HCT116 (cell line): ENCODE measurements at regions not wholly inside any gene's neighbourhood (a gene's known extent, or its start where the extent isn't known, plus 50 kb on each side); places are given as distances from the start of the nearest gene placed in this dataset.

ENCODE experiments used
- CBX3 ChIP-seq: IDR thresholded peaks from 2 replicates; pipeline ENCODE4 v1.6.1; 2012; ENCODE audit warnings: low read depth
- ELF1 ChIP-seq: IDR thresholded peaks from 2 replicates; pipeline ENCODE4 v1.6.1; 2012; ENCODE audit warnings: low read depth, borderline replicate concordance
- EZH2phosphoT487 ChIP-seq: fragments of 200-600 bp; IDR thresholded peaks from 2 replicates; pipeline ENCODE4 v1.6.1; 2018; ENCODE audit warnings: antibody characterized with exemption, borderline replicate concordance
- JUND ChIP-seq: IDR thresholded peaks from 2 replicates; pipeline ENCODE4 v1.6.1; 2012
- POLR2A ChIP-seq: IDR thresholded peaks from 2 replicates; pipeline ENCODE4 v1.7.0; 2011; ENCODE audit warnings: borderline replicate concordance; ENCODE audit not compliant: insufficient read depth, insufficient read length; ENCODE audit errors: extremely low read depth
- POLR2AphosphoS5 ChIP-seq: IDR thresholded peaks from 2 replicates; pipeline ENCODE4 v1.6.1; 2011; ENCODE audit warnings: mild to moderate bottlenecking, low read depth, low read length, moderate library complexity
- RAD21 ChIP-seq: IDR thresholded peaks from 2 replicates; pipeline ENCODE4 v1.6.1; 2012; ENCODE audit warnings: low read depth, mild to moderate bottlenecking
- SP1 ChIP-seq: IDR thresholded peaks from 2 replicates; pipeline ENCODE4 v1.6.1; 2012; ENCODE audit warnings: low read depth
- YY1 ChIP-seq: IDR thresholded peaks from 2 replicates; pipeline ENCODE4 v1.6.1; 2011; ENCODE audit warnings: low read length, low read depth, moderate library complexity, mild to moderate bottlenecking; ENCODE audit not compliant: insufficient replicate concordance; ENCODE audit errors: extremely low read depth
- TF ChIP-seq, protein P1 (sequence below), 3 experiments: fragments of 200-600 bp in 1 of 3; sonication (generic) in 1 of 3; IDR thresholded peaks in 2 of 3; conservative IDR thresholded peaks in 1 of 3; 2 replicates each; pipeline ENCODE4 v1.5.1; 2012 to 2017; ENCODE audit warnings: low read depth in 2 of 3, low read length in 2 of 3, antibody characterized with exemption in 1 of 3, borderline replicate concordance in 1 of 3, control low read depth in 1 of 3, mild to moderate bottlenecking in 1 of 3, mixed read lengths in 1 of 3, mixed run types in 1 of 3, moderate library complexity in 1 of 3; ENCODE audit not compliant: insufficient read depth in 1 of 3

- no peak for TF ChIP-seq JUND
- TF ChIP-seq, protein P1, sequence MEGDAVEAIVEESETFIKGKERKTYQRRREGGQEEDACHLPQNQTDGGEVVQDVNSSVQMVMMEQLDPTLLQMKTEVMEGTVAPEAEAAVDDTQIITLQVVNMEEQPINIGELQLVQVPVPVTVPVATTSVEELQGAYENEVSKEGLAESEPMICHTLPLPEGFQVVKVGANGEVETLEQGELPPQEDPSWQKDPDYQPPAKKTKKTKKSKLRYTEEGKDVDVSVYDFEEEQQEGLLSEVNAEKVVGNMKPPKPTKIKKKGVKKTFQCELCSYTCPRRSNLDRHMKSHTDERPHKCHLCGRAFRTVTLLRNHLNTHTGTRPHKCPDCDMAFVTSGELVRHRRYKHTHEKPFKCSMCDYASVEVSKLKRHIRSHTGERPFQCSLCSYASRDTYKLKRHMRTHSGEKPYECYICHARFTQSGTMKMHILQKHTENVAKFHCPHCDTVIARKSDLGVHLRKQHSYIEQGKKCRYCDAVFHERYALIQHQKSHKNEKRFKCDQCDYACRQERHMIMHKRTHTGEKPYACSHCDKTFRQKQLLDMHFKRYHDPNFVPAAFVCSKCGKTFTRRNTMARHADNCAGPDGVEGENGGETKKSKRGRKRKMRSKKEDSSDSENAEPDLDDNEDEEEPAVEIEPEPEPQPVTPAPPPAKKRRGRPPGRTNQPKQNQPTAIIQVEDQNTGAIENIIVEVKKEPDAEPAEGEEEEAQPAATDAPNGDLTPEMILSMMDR (IDR thresholded peaks at IDR 0.05 in 2 of 3, conservative IDR thresholded peaks at IDR 0.05 in 1 of 3; ENCODE audit: borderline replicate concordance in 1 of 3, insufficient read depth in 1 of 3, low read depth in 2 of 3, low read length in 2 of 3), result no peak
- TF ChIP-seq POLR2AphosphoS5, result no peak
- no peak for TF ChIP-seq RAD21
- TF ChIP-seq EZH2phosphoT487, result no peak
- no peak for TF ChIP-seq POLR2A
- TF ChIP-seq SP1, result no peak
- no peak for TF ChIP-seq ELF1
- TF ChIP-seq YY1, result no peak
- no peak for TF ChIP-seq CBX3
Observed at GRCh38 chr20:24331939-24332338, 137.5 kb upstream of the SYNDIG1 start.
